LNCAP (cell line): ENCODE measurements at regions not wholly inside any gene's neighbourhood (a gene's known extent, or its start where the extent isn't known, plus 50 kb on each side); places are given as distances from the start of the nearest gene placed in this dataset.

Experiments used
- CTCF ChIP-seq: fragments of 450-650 bp; IDR thresholded peaks from 2 replicates; pipeline ENCODE4 v1.5.1; 2017; ENCODE audit warnings: mild to moderate bottlenecking

- no peak for TF ChIP-seq CTCF
Observed at GRCh38 chr6:139496654-139497344, 122.4 kb upstream of the CITED2 start.

DNA sequence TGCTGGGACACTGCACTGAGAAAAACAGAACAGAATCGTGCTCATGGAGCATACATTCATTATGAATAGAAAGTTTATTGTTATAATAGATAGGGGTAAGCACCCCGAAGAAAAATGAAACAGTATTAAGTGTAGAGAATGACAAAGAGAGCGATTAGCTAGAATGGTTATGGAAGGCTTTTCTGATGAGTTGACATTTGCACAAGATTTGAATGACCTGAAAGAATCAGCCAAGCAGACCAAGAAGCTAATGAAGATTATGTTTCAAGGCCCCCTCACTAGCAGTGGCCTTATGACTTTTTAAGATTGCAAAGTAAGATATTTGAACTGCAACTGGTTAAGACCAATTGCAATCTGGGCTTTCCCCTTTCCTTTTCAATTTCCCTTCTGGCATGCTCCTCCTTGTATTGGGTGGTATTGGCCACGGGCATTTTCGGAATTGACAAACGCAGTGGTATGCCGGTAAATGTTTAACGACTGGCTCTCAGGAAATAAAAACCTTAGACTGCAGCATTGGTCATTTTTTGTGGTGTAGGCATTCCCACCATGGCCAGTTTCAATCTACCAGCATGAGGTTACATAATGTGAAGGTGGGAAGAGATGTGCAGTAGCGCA, 120.0 kb upstream of the CITED2 start:
- no peak for TF ChIP-seq CTCF

DNA sequence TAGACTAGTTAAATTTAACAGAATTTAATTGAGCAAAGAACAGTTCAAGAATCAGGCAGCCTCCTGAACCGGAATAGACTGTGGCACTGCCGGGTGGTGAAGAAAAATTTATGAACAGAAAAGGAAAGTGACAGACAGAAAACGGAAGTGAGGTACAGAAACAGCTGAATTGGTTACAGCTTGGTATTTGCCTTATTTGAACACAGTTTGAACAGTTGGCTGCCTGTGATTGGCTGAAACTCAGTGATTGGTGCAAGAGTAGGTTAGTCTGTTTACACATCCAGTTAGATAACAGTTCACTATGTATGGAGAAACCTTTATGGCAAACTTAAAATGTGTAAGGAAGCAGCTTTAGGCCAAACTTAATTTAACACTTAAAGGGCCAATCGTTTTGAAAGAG, 116.0 kb upstream of the CITED2 start:
- no peak for TF ChIP-seq CTCF

DNA sequence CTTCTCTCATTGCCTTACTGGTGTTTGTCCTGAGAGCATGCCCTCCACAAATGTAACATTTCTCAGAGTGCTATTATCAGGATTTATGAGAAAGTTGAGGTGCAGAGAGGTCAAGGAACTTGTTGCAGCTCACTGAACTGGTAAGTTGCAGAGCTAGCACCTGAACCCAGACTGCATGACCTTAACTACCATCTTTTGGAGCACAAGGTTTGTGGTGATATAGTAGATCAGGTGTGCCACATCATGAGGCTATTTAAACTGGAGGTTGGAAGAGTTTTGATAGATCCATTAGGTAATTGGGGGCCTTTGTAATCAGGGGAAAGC, 112.0 kb upstream of the CITED2 start:
- no peak for TF ChIP-seq CTCF

DNA sequence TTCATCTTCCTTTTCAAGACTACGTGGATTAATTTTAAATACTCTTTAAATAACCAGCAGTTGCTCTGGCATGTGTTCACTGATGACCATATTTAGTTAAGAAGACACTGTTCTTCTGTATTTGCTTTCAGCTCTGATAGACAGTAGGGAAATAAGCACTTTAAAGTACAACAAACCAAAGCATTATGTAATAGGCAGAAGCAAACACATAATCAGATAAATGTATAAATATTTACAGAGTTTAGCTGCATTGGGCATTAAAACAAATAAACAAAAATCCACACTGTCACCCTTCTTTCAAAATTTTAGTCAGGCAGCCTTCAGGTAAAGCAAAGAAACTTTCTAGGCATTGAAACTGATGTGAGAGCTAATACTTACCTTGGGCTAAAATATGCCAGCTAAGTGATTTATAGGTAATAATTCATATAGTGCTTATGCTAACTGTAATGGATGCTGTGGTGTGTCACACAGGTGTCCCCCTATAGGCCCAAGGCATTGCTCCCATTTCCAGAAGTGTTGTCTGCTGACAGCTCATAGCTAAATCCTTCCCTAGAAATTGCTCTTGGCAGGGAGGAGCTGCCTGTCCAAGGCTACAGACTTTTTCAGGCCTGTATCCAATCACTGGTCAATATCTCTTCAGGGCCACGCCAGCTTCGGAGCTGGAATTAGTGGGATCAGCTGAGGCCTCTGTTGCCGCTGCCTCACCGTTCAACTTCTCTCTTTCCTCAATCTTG, 111.5 kb upstream of the CITED2 start:
- no peak for TF ChIP-seq CTCF

- no peak for TF ChIP-seq CTCF
Observed at GRCh38 chr6:139485185-139485584, 110.7 kb upstream of the CITED2 start.

- no peak for TF ChIP-seq CTCF
Observed at GRCh38 chr6:139483079-139483478, 108.6 kb upstream of the CITED2 start.
